HCT116 (cell line): ENCODE measurements at regions not wholly inside any gene's neighbourhood (a gene's known extent, or its start where the extent isn't known, plus 50 kb on each side); places are given as distances from the start of the nearest gene placed in this dataset.

ENCODE experiments used
- ATAC-seq: fragments of 200-7000 bp; cut with Tn5 transposase; 2 replicates; pipeline ENCODE4 v1.9.1; 2020; ENCODE audit warnings: mild to moderate bottlenecking, moderate library complexity
- BruUV-seq: library from RNA; stranded (reverse); fragments of 400-500 nt; replicated peaks from 2 replicates; lab custom pipeline; 2021; lab: Mats Ljungman, UMichigan
- CTCF ChIA-PET: fragments of 300-600 bp; sonication (Branson Sonifier 250); formaldehyde crosslinking; loops from one replicate; lab custom pipeline; 2021; ENCODE audit warnings: antibody characterized with exemption; lab: Charles Lee
- POLR2A ChIA-PET: fragments of 300-600, 350-600 bp; sonication (Branson Sonifier 250); formaldehyde crosslinking; loops from one replicate; lab custom pipeline; 2021; ENCODE audit warnings: antibody characterized with exemption; lab: Charles Lee
- RAD21 ChIA-PET, 2 experiments: fragments of 300-600 bp; sonication (Branson Sonifier 250); formaldehyde crosslinking; loops; one replicate each; lab custom pipeline; 2023; ENCODE audit warnings: low total read pairs in 2 of 2; ENCODE audit not compliant: uncharacterized antibody in 2 of 2, unreplicated experiment in 2 of 2, low non-redundant PET in 1 of 2; lab: Charles Lee
- DNase-seq: peaks from one replicate; pipeline ENCODE4 v3.0.0-alpha.2; 2010; ENCODE audit warnings: low read depth, low spot score
- H2AFZ ChIP-seq: fragments of 200-600 bp; shearing (Covaris generic), sonication (generic); 2 replicates; pipeline ENCODE4 v1.6.1; 2017; ENCODE audit warnings: low read depth, mixed run types, mixed read lengths, antibody characterized with exemption, low read length; ENCODE audit not compliant: poor library complexity, severe bottlenecking
- H3K27ac ChIP-seq: 2 replicates; pipeline ENCODE4 v1.5.1; 2012; ENCODE audit warnings: low read depth, low read length
- H3K27me3 ChIP-seq: fragments of 200-600 bp; sonication (generic); 2 replicates; pipeline ENCODE4 v1.6.1; 2016; ENCODE audit warnings: mixed run types, low read length, mixed read lengths; ENCODE audit not compliant: insufficient read depth
- H3K36me3 ChIP-seq, 2 experiments: fragments of 200-500 bp in 1 of 2; fragments of 200-600 bp in 1 of 2; sonication (Bioruptor generic) in 1 of 2; sonication (generic) in 1 of 2; 2 replicates each; pipeline versions ENCODE4 v1.5.1 to v1.6.1; 2014 to 2016; ENCODE audit warnings: low read length in 2 of 2, inconsistent platforms in 1 of 2, mixed read lengths in 1 of 2, mixed run types in 1 of 2; ENCODE audit not compliant: insufficient read depth in 2 of 2, control insufficient read depth in 1 of 2
- H3K4me1 ChIP-seq, 2 experiments: fragments of 200-600 bp in 1 of 2; sonication (generic) in 1 of 2; 2 replicates each; pipeline versions ENCODE4 v1.5.1 to v1.6.1; 2012 to 2017; ENCODE audit warnings: low read length in 2 of 2, inconsistent platforms in 1 of 2, mild to moderate bottlenecking in 1 of 2, mixed read lengths in 1 of 2, mixed run types in 1 of 2, moderate library complexity in 1 of 2; ENCODE audit not compliant: insufficient read depth in 2 of 2, control insufficient read depth in 1 of 2
- H3K4me2 ChIP-seq: fragments of 200-600 bp; sonication (generic); 2 replicates; pipeline ENCODE4 v1.6.1; 2017; ENCODE audit warnings: mixed run types, low read length, mixed read lengths
- H3K4me3 ChIP-seq, 2 experiments: fragments of 200-600 bp in 1 of 2; sonication (generic) in 1 of 2; replicated peaks in 1 of 2; 2 replicates each; pipeline ENCODE4 v1.5.1; 2011 to 2016; ENCODE audit warnings: low read length in 2 of 2, control low read depth in 1 of 2, low read depth in 1 of 2, mild to moderate bottlenecking in 1 of 2, mixed read lengths in 1 of 2, mixed run types in 1 of 2
- H3K79me2 ChIP-seq: fragments of 200-600 bp; sonication (generic); 2 replicates; pipeline ENCODE4 v1.6.1; 2017; ENCODE audit warnings: mild to moderate bottlenecking, mixed run types, low read length, moderate library complexity, mixed read lengths; ENCODE audit not compliant: insufficient read depth
- H3K9ac ChIP-seq: fragments of 200-600 bp; sonication (generic); 2 replicates; pipeline ENCODE4 v1.6.1; 2016; ENCODE audit warnings: low read length, mixed read lengths
- H3K9me2 ChIP-seq: fragments of 200-600 bp; sonication (generic), shearing (Covaris generic); 2 replicates; pipeline ENCODE4 v1.6.1; 2017; ENCODE audit warnings: mixed run types, mild to moderate bottlenecking, moderate library complexity; ENCODE audit not compliant: insufficient read depth
- H3K9me3 ChIP-seq, 2 experiments: fragments of 200-500 bp in 1 of 2; fragments of 200-600 bp in 1 of 2; sonication (Bioruptor generic) in 1 of 2; sonication (generic) in 1 of 2; 2 replicates each; pipeline ENCODE4 v1.6.1; 2014 to 2017; ENCODE audit warnings: low read length in 2 of 2, mixed read lengths in 2 of 2, inconsistent platforms in 1 of 2, low read depth in 1 of 2, mild to moderate bottlenecking in 1 of 2, mixed run types in 1 of 2, moderate library complexity in 1 of 2; ENCODE audit not compliant: control insufficient read depth in 1 of 2, insufficient read depth in 1 of 2
- H4K20me1 ChIP-seq: fragments of 200-600 bp; sonication (generic), shearing (Covaris generic); 2 replicates; pipeline ENCODE4 v1.6.1; 2017; ENCODE audit warnings: mixed run types, mild to moderate bottlenecking, moderate library complexity; ENCODE audit not compliant: insufficient read depth
- CTCF ChIP-seq, 3 experiments: fragments of 200-600 bp in 1 of 3; sonication (generic) in 1 of 3; IDR thresholded peaks in 2 of 3; conservative IDR thresholded peaks in 1 of 3; 2 replicates each; pipeline ENCODE4 v1.5.1; 2012 to 2017; ENCODE audit warnings: low read depth in 2 of 3, low read length in 2 of 3, antibody characterized with exemption in 1 of 3, borderline replicate concordance in 1 of 3, control low read depth in 1 of 3, mild to moderate bottlenecking in 1 of 3, mixed read lengths in 1 of 3, mixed run types in 1 of 3, moderate library complexity in 1 of 3; ENCODE audit not compliant: insufficient read depth in 1 of 3
- POLR2AphosphoS5 ChIP-seq: IDR thresholded peaks from 2 replicates; pipeline ENCODE4 v1.6.1; 2011; ENCODE audit warnings: mild to moderate bottlenecking, low read depth, low read length, moderate library complexity
- RAD21 ChIP-seq: IDR thresholded peaks from 2 replicates; pipeline ENCODE4 v1.6.1; 2012; ENCODE audit warnings: low read depth, mild to moderate bottlenecking
- TCF7L2 ChIP-seq: IDR thresholded peaks from 2 replicates; pipeline ENCODE4 v1.7.0; 2011; ENCODE audit warnings: borderline replicate concordance, inconsistent platforms; ENCODE audit not compliant: insufficient read depth, insufficient read length; ENCODE audit errors: extremely low read depth
- intact Hi-C: fragments of 100-400 bp; cut with micrococcal nuclease; formaldehyde crosslinking; loops from 2 replicates; pipeline ENCODE4 v1.10.0; 2022

- Histone ChIP-seq H3K4me1 (peaks cover 0 to 4% of the 10 kb centered on the region in 2 experiments; a peak in 1 of 4 replicates), H3K27me3 (peaks cover 42% of the 10 kb centered on the region), H3K27ac (no peak overlapping the region), H3K4me3 (no peak overlapping the region), H4K20me1 (no peaks in the 10 kb centered on the region), H3K9me2 (no peaks in the 10 kb centered on the region), H3K36me3 (no peaks in the 10 kb centered on the region), H3K4me2 (peak overlapping the region; percentile 56), H3K9ac (no peak overlapping the region), H2AFZ (peak overlapping the region; percentile 56), H3K9me3 (no peaks in the 10 kb centered on the region), H3K79me2 (no peaks in the 10 kb centered on the region)
- CTCF ChIA-PET: interaction anchor here (0.6 to 6.7 kb wide), 17 partner anchors 8 to 285 kb away, joined by 3 to 52 read pairs (median 5); no protein-coding TSS in a partner anchor
- no TSS peak for BruUV-seq
- TF ChIP-seq RAD21 (peak; percentile 80), TCF7L2 (no peak), CTCF (IDR thresholded peaks at IDR 0.05 in 2 of 3, conservative IDR thresholded peaks at IDR 0.05 in 1 of 3; ENCODE audit: borderline replicate concordance in 1 of 3, insufficient read depth in 1 of 3, low read depth in 2 of 3, low read length in 2 of 3) (peak; percentile 81 to 82 (median 82); a peak in 5 of 6 replicates), POLR2AphosphoS5 (peak; percentile 47; the same call in 1 of the 2 replicates)
- POLR2A ChIA-PET: no interaction called here
- ATAC-seq (peak; percentile 84), DNase-seq (peak; percentile 74)
- RAD21 ChIA-PET: interaction anchor here in 1 of 2 experiments (1.5 kb wide), 1 partner anchor 161 kb away, joined by 3 read pairs; no protein-coding TSS in a partner anchor
- intact Hi-C loops: loop anchor here (1.0 to 2.0 kb wide), 2 partner anchors 50 to 257 kb away; no protein-coding TSS in a partner anchor
Measured at GRCh38 chr1:110780600-110781484, 92.1 kb upstream of the CD53 start.
